ENCODE measurements at regions not wholly inside any gene's neighbourhood (a gene's known extent, or its start where the extent isn't known, plus 50 kb on each side); places are given as distances from the start of the nearest gene placed in this dataset.

GRCh38 chr10:109187677-109188076 lies 735.6 kb downstream of the XPNPEP1 start:
- Histone ChIP-seq H3K9me2 (replicated peaks; ENCODE audit: low read depth, low read length) (no peaks in the 10 kb centered on the region), H3K36me3 (ENCODE audit: insufficient read depth, low read length) (no peaks in the 10 kb centered on the region), H2AFZ (ENCODE audit: low read length) (no peak overlapping the region), H3K27me3 (ENCODE audit: insufficient read depth, low read length, poor library complexity, severe bottlenecking) (no peaks in the 10 kb centered on the region), H3K79me2 (ENCODE audit: insufficient read depth, low read length) (no peaks in the 10 kb centered on the region), H3K4me1 (ENCODE audit: insufficient read depth, low read length, poor library complexity, severe bottlenecking) (no peaks in the 10 kb centered on the region), H3F3A (ENCODE audit: low read depth) (no peaks in the 10 kb centered on the region), H4K20me1 (ENCODE audit: insufficient read depth, low read length, poor library complexity, severe bottlenecking) (no peaks in the 10 kb centered on the region), H3K4me3 (ENCODE audit: low read length, poor library complexity, severe bottlenecking) (no peak overlapping the region), H3K9me3 (ENCODE audit: insufficient read depth, low read depth, low read length) (peaks cover 6% of the 10 kb centered on the region; the same call in 1 of the 2 replicates), H3K4me2 (ENCODE audit: low read depth, low read length, poor library complexity, severe bottlenecking) (no peak overlapping the region), H3K9ac (ENCODE audit: low read depth, low read length, poor library complexity, severe bottlenecking) (no peak overlapping the region)
- TF ChIP-seq CTCF (conservative IDR thresholded peaks at IDR 0.05; ENCODE audit: low read length): no peak
- no peak for TF ChIP-seq EZH2phosphoT487 (IDR thresholded peaks at IDR 0.05; ENCODE audit: borderline replicate concordance)

GRCh38 chr10:109183366-109183765 lies 739.9 kb downstream of the XPNPEP1 start:
- no peak overlapping the region for H2AFZ ChIP-seq (ENCODE audit: low read length)
- H3K36me3 ChIP-seq (ENCODE audit: insufficient read depth, low read length): no peaks in the 10 kb centered on the region
- H3K4me2 ChIP-seq (ENCODE audit: low read depth, low read length, poor library complexity, severe bottlenecking): no peak overlapping the region
- no peak overlapping the region for H3K9ac ChIP-seq (ENCODE audit: low read depth, low read length, poor library complexity, severe bottlenecking)
- TF ChIP-seq EZH2phosphoT487 (IDR thresholded peaks at IDR 0.05; ENCODE audit: borderline replicate concordance) (no peak), CTCF (conservative IDR thresholded peaks at IDR 0.05; ENCODE audit: low read length) (no peak)
- H3K4me3 ChIP-seq (ENCODE audit: low read length, poor library complexity, severe bottlenecking): no peak overlapping the region
- H3K79me2 ChIP-seq (ENCODE audit: insufficient read depth, low read length): no peaks in the 10 kb centered on the region
- H3K9me3 ChIP-seq (ENCODE audit: insufficient read depth, low read depth, low read length): 0 out of 2 replicates have a peak, but pooled peaks cover 3% of the 10 kb centered on the region
- H3K4me1 ChIP-seq (ENCODE audit: insufficient read depth, low read length, poor library complexity, severe bottlenecking): no peaks in the 10 kb centered on the region
- no peaks in the 10 kb centered on the region for H3F3A ChIP-seq (ENCODE audit: low read depth)
- no peaks in the 10 kb centered on the region for H3K9me2 ChIP-seq (replicated peaks; ENCODE audit: low read depth, low read length)
- no peaks in the 10 kb centered on the region for H3K27me3 ChIP-seq (ENCODE audit: insufficient read depth, low read length, poor library complexity, severe bottlenecking)
- H4K20me1 ChIP-seq (ENCODE audit: insufficient read depth, low read length, poor library complexity, severe bottlenecking): no peaks in the 10 kb centered on the region

GRCh38 chr10:109178591-109178990 lies 744.7 kb downstream of the XPNPEP1 start:
- no peaks in the 10 kb centered on the region for H3F3A ChIP-seq (ENCODE audit: low read depth)
- no peaks in the 10 kb centered on the region for H3K79me2 ChIP-seq (ENCODE audit: insufficient read depth, low read length)
- no peaks in the 10 kb centered on the region for H3K36me3 ChIP-seq (ENCODE audit: insufficient read depth, low read length)
- H3K4me3 ChIP-seq (ENCODE audit: low read length, poor library complexity, severe bottlenecking): no peak overlapping the region
- H2AFZ ChIP-seq (ENCODE audit: low read length): no peak overlapping the region
- TF ChIP-seq CTCF (conservative IDR thresholded peaks at IDR 0.05; ENCODE audit: low read length): no peak
- TF ChIP-seq EZH2phosphoT487 (IDR thresholded peaks at IDR 0.05; ENCODE audit: borderline replicate concordance): no peak
- H3K9me3 ChIP-seq (ENCODE audit: insufficient read depth, low read depth, low read length): no peaks in the 10 kb centered on the region
- H3K27me3 ChIP-seq (ENCODE audit: insufficient read depth, low read length, poor library complexity, severe bottlenecking): no peaks in the 10 kb centered on the region
- no peaks in the 10 kb centered on the region for H3K4me1 ChIP-seq (ENCODE audit: insufficient read depth, low read length, poor library complexity, severe bottlenecking)
- H3K9me2 ChIP-seq (replicated peaks; ENCODE audit: low read depth, low read length): no peaks in the 10 kb centered on the region
- H3K4me2 ChIP-seq (ENCODE audit: low read depth, low read length, poor library complexity, severe bottlenecking): no peak overlapping the region
- H3K9ac ChIP-seq (ENCODE audit: low read depth, low read length, poor library complexity, severe bottlenecking): no peak overlapping the region
- H4K20me1 ChIP-seq (ENCODE audit: insufficient read depth, low read length, poor library complexity, severe bottlenecking): no peaks in the 10 kb centered on the region

Measured in Loucy (cell line).